HEK293 (cell line): ENCODE measurements at regions not wholly inside any gene's neighbourhood (a gene's known extent, or its start where the extent isn't known, plus 50 kb on each side); places are given as distances from the start of the nearest gene placed in this dataset.

Experiments used
- ZNF169 ChIP-seq: fragments of 450-650 bp; formaldehyde crosslinking; IDR thresholded peaks from 2 replicates; pipeline ENCODE4 v1.5.1; 2016; ENCODE audit warnings: missing biosample characterization, missing genetic modification characterization
- ZNF654 ChIP-seq: fragments of 450-650 bp; formaldehyde crosslinking; IDR thresholded peaks from 2 replicates; pipeline ENCODE4 v1.5.1; 2016; ENCODE audit warnings: low read depth, missing biosample characterization, missing genetic modification characterization

DNA sequence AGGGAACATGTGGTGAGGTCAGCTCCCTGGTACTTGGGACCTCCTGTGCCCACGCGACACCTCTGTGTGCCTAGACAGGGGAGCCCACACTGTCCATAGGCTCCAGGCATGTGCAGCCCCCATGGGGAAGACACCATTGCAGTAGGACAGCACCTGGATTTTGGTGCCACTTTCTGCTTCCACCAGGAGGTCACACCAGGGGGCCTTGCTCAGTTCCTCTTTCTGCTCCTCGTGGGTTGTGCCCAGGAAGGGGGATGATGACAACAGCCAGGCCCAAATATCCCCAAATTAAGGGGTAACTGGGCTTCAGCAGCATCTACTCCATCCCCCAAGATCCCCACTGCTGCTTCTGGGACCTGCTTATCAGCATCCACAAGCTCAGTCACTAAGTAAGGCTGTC is 358.2 kb upstream of the KAZN start:
- no peak for TF ChIP-seq ZNF654 (tag by site-specific recombination)
- no peak for TF ChIP-seq ZNF169 (tag by site-specific recombination)
